Panc1 (cell line): ENCODE measurements at regions not wholly inside any gene's neighbourhood (a gene's known extent, or its start where the extent isn't known, plus 50 kb on each side); places are given as distances from the start of the nearest gene placed in this dataset.

Experiments used
- ATAC-seq: fragments of 200-7000 bp; cut with Tn5 transposase; 2 replicates; pipeline ENCODE4 v1.9.1; 2020; ENCODE audit warnings: mild to moderate bottlenecking, moderate library complexity
- BruUV-seq: library from RNA; stranded (reverse); fragments of 400-500 nt; replicated peaks from 2 replicates; lab custom pipeline; 2021; lab: Mats Ljungman, UMichigan
- CTCF ChIA-PET: fragments of 300-600 bp; sonication (Branson Sonifier 250); formaldehyde crosslinking; loops from one replicate; lab custom pipeline; 2022; ENCODE audit warnings: antibody characterized with exemption; lab: Charles Lee
- POLR2A ChIA-PET: fragments of 300-600 bp; sonication (Branson Sonifier 250); formaldehyde crosslinking; loops from one replicate; lab custom pipeline; 2022; ENCODE audit warnings: antibody characterized with exemption; lab: Charles Lee
- DNase-seq: peaks from one replicate; pipeline ENCODE4 v3.0.0-alpha.2; 2010; ENCODE audit warnings: low read depth, low spot score
- H3K27ac ChIP-seq: 2 replicates; pipeline ENCODE4 v1.5.1; 2011; ENCODE audit warnings: mild to moderate bottlenecking, low read length, inconsistent platforms
- H3K27me3 ChIP-seq: fragments of 200-500 bp; sonication (Bioruptor generic); 2 replicates; pipeline ENCODE4 v1.6.0; 2014; ENCODE audit warnings: low read length, inconsistent platforms; ENCODE audit not compliant: control insufficient read depth, insufficient read depth
- H3K36me3 ChIP-seq: fragments of 200-500 bp; sonication (Bioruptor generic); 2 replicates; pipeline ENCODE4 v1.5.1; 2014; ENCODE audit warnings: inconsistent platforms, mild to moderate bottlenecking, low read length, moderate library complexity; ENCODE audit not compliant: control insufficient read depth, insufficient read depth
- H3K4me1 ChIP-seq: 2 replicates; pipeline ENCODE4 v1.5.1; 2011; ENCODE audit warnings: inconsistent platforms, mild to moderate bottlenecking, low read length, moderate library complexity; ENCODE audit not compliant: control insufficient read depth, insufficient read depth
- H3K4me3 ChIP-seq, 2 experiments: 2 replicates each; pipeline ENCODE4 v1.5.1; 2011 to 2012; ENCODE audit warnings: low read depth in 2 of 2, low read length in 2 of 2, mild to moderate bottlenecking in 2 of 2, inconsistent platforms in 1 of 2, moderate library complexity in 1 of 2
- H3K9me3 ChIP-seq: fragments of 200-500 bp; sonication (Bioruptor generic); 2 replicates; pipeline ENCODE4 v1.5.1; 2014; ENCODE audit warnings: low read depth, mild to moderate bottlenecking, inconsistent platforms, low read length, moderate library complexity; ENCODE audit not compliant: control insufficient read depth, insufficient read depth
- CTCF ChIP-seq: fragments of 450-650 bp; IDR thresholded peaks from 2 replicates; pipeline ENCODE4 v1.5.1; 2017; ENCODE audit warnings: mild to moderate bottlenecking
- POLR2AphosphoS5 ChIP-seq: IDR thresholded peaks from 2 replicates; pipeline ENCODE4 v1.6.1; 2012; ENCODE audit warnings: mild to moderate bottlenecking, low read depth, low read length, moderate library complexity
- REST ChIP-seq, 2 experiments: IDR thresholded peaks; 2 replicates each; pipeline ENCODE4 v1.6.1; 2011 to 2012; ENCODE audit warnings: low read depth in 2 of 2, control low read depth in 1 of 2, low read length in 1 of 2, mild to moderate bottlenecking in 1 of 2, moderate library complexity in 1 of 2; ENCODE audit not compliant: insufficient read depth in 1 of 2
- SIN3A ChIP-seq: IDR thresholded peaks from 2 replicates; pipeline ENCODE4 v1.6.1; 2012; ENCODE audit warnings: low read depth, mild to moderate bottlenecking, low read length, moderate library complexity, borderline replicate concordance; ENCODE audit not compliant: insufficient read depth
- TCF7L2 ChIP-seq: IDR thresholded peaks from 2 replicates; pipeline ENCODE4 v1.6.1; 2011; ENCODE audit warnings: mild to moderate bottlenecking, low read depth, low read length, inconsistent platforms
- in situ Hi-C: cut with HindIII; loops from 2 replicates; pipeline ENCODE4 v1.10.0; 2016; ENCODE audit warnings: low sequenced_read_pairs, low pct_unique_long_range_greater_than_20kb
- intact Hi-C: fragments of 100-400 bp; cut with micrococcal nuclease; formaldehyde crosslinking; loops from one replicate; pipeline ENCODE4 v1.10.0; 2022; ENCODE audit not compliant: unreplicated experiment

GRCh38 chr12:18919871-18920511, 182.1 kb downstream of the CAPZA3 start:
- H3K4me3 ChIP-seq = no peak overlapping the region
- intact Hi-C loops (no loop called here), in situ Hi-C loops (no loop called here)
- no peaks in the 10 kb centered on the region for H3K36me3 ChIP-seq
- BruUV-seq = no TSS peak
- H3K27ac ChIP-seq = no peak overlapping the region
- H3K27me3 ChIP-seq = no peaks in the 10 kb centered on the region
- ChIA-PET POLR2A (no interaction called here), CTCF (no interaction called here)
- TF ChIP-seq POLR2AphosphoS5 = no peak
- TF ChIP-seq SIN3A = no peak
- TF ChIP-seq REST (IDR thresholded peaks at IDR 0.05; ENCODE audit: insufficient read depth in 1 of 2, low read depth in 2 of 2, low read length in 1 of 2) = no peak
- TF ChIP-seq CTCF = no peak
- no peak for TF ChIP-seq TCF7L2
- DNase-seq (no peak), ATAC-seq (no peak)
- no peaks in the 10 kb centered on the region for H3K9me3 ChIP-seq
- H3K4me1 ChIP-seq = no peaks in the 10 kb centered on the region

- ChIA-PET POLR2A (no interaction called here), CTCF (no interaction called here)
- DNase-seq = no peak
- H3K36me3 ChIP-seq = no peaks in the 10 kb centered on the region
- no peak overlapping the region for H3K27ac ChIP-seq
- TF ChIP-seq TCF7L2 (no peak), POLR2AphosphoS5 (no peak), CTCF (no peak), REST (IDR thresholded peaks at IDR 0.05; ENCODE audit: insufficient read depth in 1 of 2, low read depth in 2 of 2, low read length in 1 of 2) (no peak), SIN3A (no peak)
- H3K4me3 ChIP-seq = no peak overlapping the region
- in situ Hi-C loops = no loop called here
- ATAC-seq = no peak
- H3K9me3 ChIP-seq = no peaks in the 10 kb centered on the region
- H3K27me3 ChIP-seq = no peaks in the 10 kb centered on the region
- intact Hi-C loops = no loop called here
- H3K4me1 ChIP-seq = no peaks in the 10 kb centered on the region
- BruUV-seq = no TSS peak
These were observed 184.9 kb downstream of the CAPZA3 start for GRCh38 chr12:18922851-18923250.
